Adrenal gland (tissue), 9 donors: ENCODE measurements at regions not wholly inside any gene's neighbourhood (a gene's known extent, or its start where the extent isn't known, plus 50 kb on each side); places are given as distances from the start of the nearest gene placed in this dataset.

Experiments used
- DNase-seq, 7 donors: peaks; one replicate each; pipeline ENCODE4 v3.0.0-alpha.2; 2019 to 2020
- H3K27ac ChIP-seq, 5 donors: fragments of 200-600 bp; sonication (generic) in 4 of 5; 1 replicate in 3 of 5; 2 replicates in 2 of 5; pipeline versions ENCODE4 v1.5.1 to v1.8.0; 2016 to 2020; ENCODE audit warnings: mild to moderate bottlenecking in 1 of 5
- H3K27me3 ChIP-seq: fragments of 200-600 bp; 2 replicates; pipeline ENCODE4 v1.8.0; 2021
- H3K36me3 ChIP-seq, 2 donors: fragments of 200-600 bp; replicated peaks in 1 of 2; 1 replicate in 1 of 2; 2 replicates in 1 of 2; pipeline versions ENCODE4 v1.5.1 to v1.8.0; 2018 to 2022
- H3K4me1 ChIP-seq, 2 donors: fragments of 200-600 bp; replicated peaks in 1 of 2; 1 replicate in 1 of 2; 2 replicates in 1 of 2; pipeline versions ENCODE4 v1.5.1 to v1.8.0; 2018 to 2021
- H3K4me3 ChIP-seq, 4 donors: fragments of 200-600 bp; sonication (generic) in 3 of 4; one replicate each; pipeline ENCODE4 v1.5.1; 2016 to 2018
- H3K9me3 ChIP-seq, 3 donors: fragments of 200-600 bp; sonication (generic) in 1 of 3; replicated peaks in 1 of 3; 1 replicate in 2 of 3; 2 replicates in 1 of 3; pipeline versions ENCODE4 v1.5.1 to v1.8.0; 2016 to 2021
- CTCF ChIP-seq, 6 experiments: fragments of 450-650 bp in 4 of 6; fragments of 200-600 bp in 2 of 6; sonication (generic) in 1 of 6; IDR thresholded peaks; 1 replicate in 5 of 6; 2 replicates in 1 of 6; pipeline versions ENCODE4 v1.5.1 to v1.8.0; 2016 to 2021; ENCODE audit warnings: antibody characterized with exemption in 6 of 6, mild to moderate bottlenecking in 2 of 6, moderate library complexity in 1 of 6
- POLR2A ChIP-seq, 2 donors: fragments of 450-650 bp; IDR thresholded peaks; one replicate each; pipeline ENCODE4 v1.6.1; 2017; ENCODE audit warnings: antibody characterized with exemption in 2 of 2, mild to moderate bottlenecking in 2 of 2, moderate library complexity in 1 of 2
- WGBS, 4 donors: extraction: QIAGEN DNeasy Blood & Tissue Kit in 2 of 4; methylation state at CpG; one replicate each; pipeline versions ENCODE4 v1.1.5 to v1.1.7; 2013 to 2017; 5-methylcytosine and 5-hydroxymethylcytosine counted together
- intact Hi-C, 2 donors: fragments of 100-400 bp; cut with DNase I; formaldehyde crosslinking; loops; one replicate each; pipeline versions ENCODE4 v1.14.1 to v1.15.0; 2022 to 2023
- donor health status: healthy with polysubstance abuse.
- donor health status: Bipolar disorder and iron deficiency.
- donor health status: DM: yes; HTN: yes; CAD: no.
- donor health status: DM: no; HTN: no; CAD: no.
- donor health status: DM: no; HTN: no; CAD: no.

- intact Hi-C loops: no loop called here
- TF ChIP-seq CTCF (IDR thresholded peaks at IDR 0.05): no peak
- Histone ChIP-seq H3K4me3 (no peak overlapping the region), H3K9me3 (no peaks in the 10 kb centered on the region), H3K36me3 (no peaks in the 10 kb centered on the region), H3K27me3 (no peaks in the 10 kb centered on the region), H3K4me1 (no peaks in the 10 kb centered on the region), H3K27ac (no peak overlapping the region)
- WGBS, 4 donors: 83 to 89% (median 88%) methylated on average over 7 of the region's 7 CpGs
- no peak for DNase-seq
Measured at GRCh38 chr21:27475363-27475955, 508.6 kb upstream of the ADAMTS5 start.

DNA sequence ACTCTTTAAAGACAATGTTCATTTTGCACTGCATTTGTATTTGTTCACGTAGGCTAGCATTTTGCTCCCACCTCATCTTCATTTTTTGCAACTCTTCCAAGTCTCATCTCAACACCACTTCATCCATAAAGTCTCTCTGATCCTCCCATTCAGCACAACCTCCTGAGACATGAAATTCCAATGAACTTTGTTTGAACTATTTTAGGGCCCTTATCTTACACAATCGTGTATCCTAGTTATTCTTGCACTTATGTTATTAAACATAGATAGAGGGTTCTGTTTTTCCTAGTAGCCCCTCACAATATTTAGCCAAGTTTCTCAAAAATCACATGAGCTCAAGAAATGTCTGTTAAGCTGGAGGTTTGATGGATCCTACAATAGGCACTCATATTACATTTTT, 500.5 kb upstream of the ADAMTS5 start:
- no peaks in the 10 kb centered on the region for H3K4me1 ChIP-seq
- H3K27me3 ChIP-seq: no peaks in the 10 kb centered on the region
- TF ChIP-seq CTCF (IDR thresholded peaks at IDR 0.05) (no peak), POLR2A (IDR thresholded peaks at IDR 0.05) (no peak)
- intact Hi-C loops: no loop called here
- H3K36me3 ChIP-seq: no peaks in the 10 kb centered on the region
- no peaks in the 10 kb centered on the region for H3K9me3 ChIP-seq
- no peak for DNase-seq
- 61 to 72% (median 66%) methylated on average over 2 of the region's 2 CpGs for WGBS, 4 donors
- H3K4me3 ChIP-seq: no peak overlapping the region
- no peak overlapping the region for H3K27ac ChIP-seq

GRCh38 chr21:27466140-27466539, 499.3 kb upstream of the ADAMTS5 start:
- Histone ChIP-seq H3K36me3 (no peaks in the 10 kb centered on the region), H3K27ac (no peak overlapping the region), H3K9me3 (no peaks in the 10 kb centered on the region), H3K27me3 (no peaks in the 10 kb centered on the region), H3K4me3 (no peak overlapping the region), H3K4me1 (no peaks in the 10 kb centered on the region)
- TF ChIP-seq POLR2A (IDR thresholded peaks at IDR 0.05): no peak
- TF ChIP-seq CTCF (IDR thresholded peaks at IDR 0.05): no peak
- no peak for DNase-seq
- intact Hi-C loops: no loop called here
- WGBS, 4 donors: 66 to 72% (median 69%) methylated on average over 3 of the region's 3 CpGs

GRCh38 chr21:27464648-27465047, 497.8 kb upstream of the ADAMTS5 start:
- Histone ChIP-seq H3K27me3 (no peaks in the 10 kb centered on the region), H3K27ac (no peak overlapping the region), H3K9me3 (no peaks in the 10 kb centered on the region), H3K4me3 (no peak overlapping the region), H3K4me1 (no peaks in the 10 kb centered on the region), H3K36me3 (no peaks in the 10 kb centered on the region)
- WGBS, 4 donors: 69 to 90% (median 75%) methylated on average over 1 of the region's 1 CpG
- no peak for DNase-seq
- TF ChIP-seq CTCF (IDR thresholded peaks at IDR 0.05) (no peak), POLR2A (IDR thresholded peaks at IDR 0.05) (no peak)
- intact Hi-C loops: no loop called here
